Islet of Langerhans (tissue), 1 donor: ENCODE measurements at regions not wholly inside any gene's neighbourhood (a gene's known extent, or its start where the extent isn't known, plus 50 kb on each side); places are given as distances from the start of the nearest gene placed in this dataset.

Source experiments
- FAIRE-seq: peaks from one replicate; lab custom pipeline; 2011; peaks lifted over from hg19 to GRCh38; lab: Jason Lieb, UNC

DNA sequence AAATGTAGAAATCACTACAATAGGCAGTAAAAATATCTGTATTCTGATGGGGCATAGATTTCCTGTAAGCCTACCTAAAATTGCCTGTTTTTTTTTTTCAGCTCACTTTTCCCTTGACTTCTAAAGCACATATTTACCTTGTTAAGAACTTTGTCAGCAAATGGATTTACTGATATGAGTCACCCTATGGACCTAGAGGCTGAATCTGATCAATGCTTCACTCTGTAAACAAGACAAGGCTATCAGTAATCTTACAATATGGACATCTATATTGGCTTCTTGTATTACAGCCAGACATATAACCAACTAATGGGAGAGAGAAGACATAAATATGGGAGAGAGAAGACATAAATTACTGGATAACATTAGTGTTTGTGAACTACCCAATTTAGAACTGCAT is 792.7 kb upstream of the CHD1 start:
- FAIRE-seq = no peak

DNA sequence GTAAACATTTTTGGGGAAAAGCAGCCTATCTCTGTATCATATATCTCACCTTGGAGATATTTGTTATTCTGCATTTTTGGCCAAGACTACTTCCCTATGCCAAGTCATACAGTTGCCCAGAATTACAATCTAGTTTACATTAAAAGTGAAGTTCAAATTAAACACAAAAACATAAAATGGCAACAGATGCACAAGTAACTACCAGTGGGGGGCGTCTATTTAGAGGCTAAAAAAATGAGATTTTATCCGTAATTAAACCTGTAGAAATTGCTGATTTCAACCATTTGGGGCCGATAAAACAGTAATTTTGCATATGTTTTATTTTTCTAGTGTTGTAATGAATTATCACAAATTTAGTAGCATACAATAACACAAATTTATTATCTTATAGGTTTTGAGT is 787.1 kb upstream of the CHD1 start:
- no peak for FAIRE-seq

- no peak for FAIRE-seq
Measured at GRCh38 chr5:99706160-99706559, 777.4 kb upstream of the CHD1 start.

DNA sequence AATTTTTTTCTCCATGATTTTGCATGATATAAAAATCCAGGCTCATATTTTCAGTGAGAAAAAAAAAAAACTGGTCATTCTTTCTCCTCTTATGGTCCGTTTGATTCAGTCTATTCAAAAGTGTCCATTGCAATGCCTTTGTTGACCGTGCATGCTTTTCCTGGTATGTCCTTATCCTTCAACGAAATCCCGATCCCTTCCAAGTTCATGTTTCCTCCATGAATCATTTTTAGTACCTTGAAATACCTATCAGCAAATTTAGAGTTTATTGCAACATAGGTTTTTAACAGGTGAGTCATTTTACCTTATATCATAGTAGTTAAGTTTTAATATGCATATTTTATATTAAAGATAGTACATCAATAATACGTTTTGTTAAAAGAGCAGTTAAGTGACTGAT is 773.8 kb upstream of the CHD1 start:
- no peak for FAIRE-seq

- FAIRE-seq = no peak
Measured at GRCh38 chr5:99694884-99695283, 766.1 kb upstream of the CHD1 start.

DNA sequence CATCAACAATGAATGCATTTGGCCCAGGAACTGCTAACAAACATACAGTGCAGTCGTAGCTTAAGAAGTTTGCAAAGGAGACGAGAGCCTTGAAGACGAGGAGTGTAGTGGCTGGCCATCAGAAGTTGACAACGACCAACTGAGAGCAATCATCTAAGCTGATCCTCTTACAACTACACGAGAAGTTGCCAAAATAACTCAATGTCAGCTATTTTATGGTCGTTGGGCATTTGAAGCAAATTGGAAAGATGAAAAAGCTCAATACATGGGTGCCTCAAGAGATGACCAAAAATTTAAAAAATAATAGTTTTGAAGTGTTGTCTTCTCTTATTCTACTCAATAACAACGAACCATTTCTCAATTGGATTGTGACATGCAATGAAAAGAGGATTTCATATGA is 757.7 kb upstream of the CHD1 start:
- no peak for FAIRE-seq

DNA sequence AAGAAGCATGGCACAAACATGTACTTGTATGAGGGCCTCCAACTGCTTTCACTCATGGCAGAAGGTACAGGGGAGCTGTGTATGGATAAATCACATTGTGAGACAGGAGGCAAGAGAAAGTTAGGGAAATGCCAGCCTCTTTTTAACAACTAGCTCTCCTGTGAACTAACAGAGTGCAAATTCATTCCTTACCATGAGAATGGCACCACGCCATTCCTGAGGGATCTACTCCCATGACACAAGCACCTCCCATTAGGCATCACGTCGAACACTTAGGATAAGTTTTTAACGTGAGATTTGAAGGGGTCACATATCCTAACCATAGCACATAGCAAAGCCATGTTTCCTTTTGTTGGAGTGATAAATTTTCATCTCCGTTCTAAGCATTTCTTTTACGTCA is 747.2 kb upstream of the CHD1 start:
- FAIRE-seq = no peak

GRCh38 chr5:99674101-99674500 is 745.3 kb upstream of the CHD1 start:
- no peak for FAIRE-seq

DNA sequence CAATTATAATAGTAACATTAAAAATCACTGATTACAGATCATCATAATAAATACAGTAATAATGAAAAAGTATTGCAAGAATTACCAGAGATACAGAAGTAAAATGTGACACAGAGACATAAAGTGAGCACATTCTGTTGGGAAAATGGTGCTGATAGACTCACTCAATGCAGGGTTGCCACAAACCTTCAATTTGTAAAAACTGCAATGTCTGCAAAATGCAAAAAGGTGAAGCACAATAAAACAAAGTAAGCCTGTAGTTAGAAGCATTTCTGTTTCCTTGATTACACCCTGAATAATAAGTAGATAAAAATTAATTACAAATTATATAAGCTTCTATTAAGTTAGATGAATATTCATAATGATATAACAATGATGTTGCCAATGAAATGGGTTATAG is 736.2 kb upstream of the CHD1 start:
- FAIRE-seq = no peak

- FAIRE-seq = no peak
Measured at GRCh38 chr5:99651298-99651697, 722.5 kb upstream of the CHD1 start.

- FAIRE-seq = no peak
Measured at GRCh38 chr5:99646011-99646647, 717.3 kb upstream of the CHD1 start.

- no peak for FAIRE-seq
Measured at GRCh38 chr5:99644822-99645221, 716.0 kb upstream of the CHD1 start.

DNA sequence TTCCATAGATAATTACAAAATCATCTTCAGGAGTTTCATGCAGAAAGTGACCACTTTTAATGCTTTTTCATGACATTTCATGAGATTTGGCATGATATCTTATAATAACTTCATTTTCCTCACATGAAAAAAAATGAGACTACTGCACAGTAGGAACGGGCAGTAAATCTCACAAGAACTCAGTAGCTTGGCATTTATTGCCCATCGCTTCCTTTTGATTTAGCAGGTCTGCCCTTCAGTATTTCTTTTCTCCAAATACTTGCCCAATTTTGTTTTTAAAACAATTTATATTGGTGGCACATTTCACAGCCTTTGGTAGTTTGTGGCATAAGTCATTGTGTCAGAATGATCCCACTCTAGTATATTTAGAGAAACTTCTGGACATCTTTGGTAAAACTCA is 711.8 kb upstream of the CHD1 start:
- FAIRE-seq = no peak

DNA sequence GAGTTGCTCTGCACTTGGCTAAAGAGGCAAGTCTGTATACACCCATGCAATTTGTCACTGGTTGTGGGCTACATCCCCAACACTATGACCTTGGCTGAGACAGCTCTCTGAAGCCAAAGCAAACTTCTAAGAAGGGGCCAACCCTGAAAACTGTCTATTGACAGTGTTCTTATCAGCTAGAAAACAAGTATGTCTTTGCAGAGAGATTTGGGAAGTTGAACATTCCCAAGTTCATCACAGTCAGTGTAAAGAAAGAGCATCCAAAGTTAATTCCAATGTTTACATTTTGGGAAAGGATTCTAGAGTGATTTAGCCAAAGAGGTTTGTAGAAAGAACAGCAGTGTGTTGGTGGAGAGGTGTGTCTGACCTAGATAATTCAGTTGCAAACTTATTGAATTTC is 711.1 kb upstream of the CHD1 start:
- FAIRE-seq = no peak

DNA sequence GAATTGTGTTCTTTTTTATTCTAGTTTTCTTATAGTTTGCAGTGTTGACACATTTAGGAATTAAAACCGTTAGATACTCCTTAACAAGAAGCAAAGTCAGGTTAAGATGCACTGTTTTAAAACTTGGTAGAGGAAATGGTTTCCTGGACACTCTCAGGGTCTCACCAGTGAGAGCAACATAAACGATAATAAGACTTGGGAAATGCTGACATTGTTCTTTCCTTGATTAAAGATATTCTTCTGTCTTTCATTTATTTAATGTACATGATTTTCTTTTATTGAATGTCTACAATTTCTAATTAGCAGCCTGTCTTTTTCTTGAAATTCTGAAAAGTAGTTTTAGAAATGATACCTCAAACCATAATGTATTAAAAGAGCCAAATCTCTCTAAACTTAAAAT is 707.9 kb upstream of the CHD1 start:
- no peak for FAIRE-seq

GRCh38 chr5:99621772-99622681 is 693.2 kb upstream of the CHD1 start:
- FAIRE-seq = no peak

DNA sequence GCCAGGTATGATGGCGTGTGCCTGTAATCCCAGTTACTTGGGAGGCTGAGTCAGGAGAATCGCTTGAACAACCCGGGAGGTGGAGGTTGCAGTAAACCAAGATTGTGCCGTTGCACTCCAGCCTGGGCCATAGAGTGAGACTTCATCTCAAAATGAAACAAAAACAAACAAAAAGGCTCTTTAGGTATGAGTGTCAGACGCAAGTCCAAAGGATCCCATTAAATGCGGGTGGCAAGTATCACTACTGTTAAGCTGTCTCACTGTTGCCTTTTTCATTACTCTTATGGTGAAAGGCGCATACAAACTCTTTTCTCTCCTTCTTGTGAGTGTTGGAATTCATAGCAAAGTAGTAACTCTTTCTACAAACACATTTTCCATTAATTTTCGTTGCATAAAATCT is 688.5 kb upstream of the CHD1 start:
- no peak for FAIRE-seq

- FAIRE-seq = no peak
Measured at GRCh38 chr5:99614888-99615287, 686.1 kb upstream of the CHD1 start.

- FAIRE-seq = no peak
Measured at GRCh38 chr5:99607124-99607523, 678.3 kb upstream of the CHD1 start.

GRCh38 chr5:99605904-99606303 is 677.1 kb upstream of the CHD1 start:
- FAIRE-seq = no peak

GRCh38 chr5:99600952-99601351 is 672.1 kb upstream of the CHD1 start:
- FAIRE-seq = no peak

DNA sequence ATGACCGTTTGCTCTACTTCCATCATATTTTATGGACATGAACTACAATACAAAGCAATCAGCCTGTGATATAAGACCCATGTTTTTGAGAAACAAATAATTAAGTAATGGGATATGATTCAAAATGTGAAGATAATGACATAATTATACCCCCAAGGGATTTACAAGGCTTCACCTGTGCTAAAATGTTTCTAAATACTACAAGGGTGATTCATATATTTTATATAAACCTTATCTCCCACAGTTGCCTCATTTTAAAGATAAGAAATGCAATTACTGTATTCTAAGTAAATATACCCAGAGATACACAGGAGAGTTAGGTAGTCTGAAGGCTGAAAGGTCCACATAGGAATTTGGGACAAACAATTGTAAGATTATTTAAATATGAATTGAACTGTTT is 662.0 kb upstream of the CHD1 start:
- FAIRE-seq = no peak

DNA sequence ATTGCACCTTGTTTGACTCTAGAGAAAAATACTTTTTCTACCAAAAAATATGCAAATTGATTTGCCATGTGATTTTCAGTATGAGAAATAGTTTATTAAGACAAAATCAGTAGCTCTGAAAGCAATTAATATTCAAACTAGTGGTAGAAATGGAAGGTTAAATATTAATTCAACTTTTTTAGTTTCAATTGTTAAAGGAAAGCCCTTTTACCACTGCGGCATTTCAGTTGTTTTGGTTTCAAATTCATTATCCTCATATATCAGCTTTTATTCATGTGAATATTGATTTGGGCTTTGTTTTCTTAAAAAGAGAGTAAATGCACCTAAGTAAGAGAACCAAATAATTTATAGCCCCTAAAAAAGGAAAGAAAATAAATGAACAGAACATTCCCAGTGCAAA is 660.6 kb upstream of the CHD1 start:
- no peak for FAIRE-seq

DNA sequence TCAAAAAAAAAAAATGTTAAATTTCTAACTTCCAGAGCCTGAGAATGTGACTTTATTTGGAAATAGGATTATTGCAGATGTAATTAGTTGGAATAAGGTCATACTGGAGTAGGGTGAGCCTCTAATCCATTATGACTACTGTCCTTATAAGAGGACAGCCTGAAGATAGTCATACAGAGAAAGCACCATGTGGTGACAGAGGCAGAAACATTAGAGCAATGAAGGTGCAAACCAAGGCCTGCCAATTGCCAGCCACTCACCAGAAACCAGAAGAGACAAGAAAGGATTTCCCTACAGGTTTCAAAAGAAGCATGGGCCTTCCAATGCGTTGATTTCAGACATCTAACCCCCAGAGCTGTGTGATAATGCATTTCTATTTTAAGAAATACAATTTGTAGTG is 659.2 kb upstream of the CHD1 start:
- no peak for FAIRE-seq
